WTC11 (cell line): ENCODE measurements at regions not wholly inside any gene's neighbourhood (a gene's known extent, or its start where the extent isn't known, plus 50 kb on each side); places are given as distances from the start of the nearest gene placed in this dataset.

Source experiments
- ATAC-seq: fragments of 200-7000 bp; cut with Tn5 transposase; 2 replicates; pipeline ENCODE4 v1.10.0; 2021; ENCODE audit warnings: mild to moderate bottlenecking, moderate library complexity
- CTCF ChIA-PET: fragments of 300-600 bp; sonication (Branson Sonifier 250); formaldehyde crosslinking; loops from one replicate; lab custom pipeline; 2021; ENCODE audit warnings: antibody characterized with exemption; lab: Charles Lee
- POLR2A ChIA-PET: fragments of 350-600 bp; sonication (Branson Sonifier 250); formaldehyde crosslinking; loops from one replicate; lab custom pipeline; 2021; ENCODE audit warnings: antibody characterized with exemption; lab: Charles Lee
- DNase-seq: peaks from one replicate; pipeline ENCODE4 v3.0.0; 2021; ENCODE audit warnings: low spot score
- H3K27ac Mint-ChIP-seq: 2 replicates; pipeline ENCODE4 v1.8.0; 2021; ENCODE audit warnings: mixed read lengths
- H3K27me3 Mint-ChIP-seq: 2 replicates; pipeline ENCODE4 v1.8.0; 2021; ENCODE audit warnings: low read depth, mild to moderate bottlenecking, moderate library complexity, mixed read lengths
- H3K36me3 Mint-ChIP-seq: 2 replicates; pipeline ENCODE4 v1.8.0; 2021; ENCODE audit warnings: mixed read lengths
- H3K4me1 Mint-ChIP-seq: 2 replicates; pipeline ENCODE4 v1.8.0; 2022; ENCODE audit warnings: mixed read lengths
- H3K4me3 Mint-ChIP-seq: 2 replicates; pipeline ENCODE4 v1.8.0; 2021; ENCODE audit warnings: mild to moderate bottlenecking, moderate library complexity, mixed read lengths
- H3K9me3 Mint-ChIP-seq: 2 replicates; pipeline ENCODE4 v1.8.0; 2021; ENCODE audit warnings: mixed read lengths
- ATF1 ChIP-seq: sonication (generic); formaldehyde crosslinking; IDR thresholded peaks from 2 replicates; pipeline ENCODE4 v1.8.1; 2023; ENCODE audit warnings: mild to moderate bottlenecking, moderate library complexity, missing genetic modification reagents
- CBFB ChIP-seq: sonication (generic); formaldehyde crosslinking; IDR thresholded peaks from 2 replicates; pipeline ENCODE4 v1.8.1; 2022; ENCODE audit warnings: mild to moderate bottlenecking, low read depth, missing genetic modification reagents
- CREB1 ChIP-seq: sonication (generic); formaldehyde crosslinking; IDR thresholded peaks from 2 replicates; pipeline ENCODE4 v1.8.0; 2023; ENCODE audit warnings: mild to moderate bottlenecking, missing genetic modification reagents
- CREM ChIP-seq: sonication (generic); formaldehyde crosslinking; IDR thresholded peaks from 2 replicates; pipeline ENCODE4 v1.8.1; 2022; ENCODE audit warnings: mild to moderate bottlenecking, missing genetic modification reagents, moderate library complexity
- ELF4 ChIP-seq: sonication (generic); formaldehyde crosslinking; IDR thresholded peaks from 2 replicates; pipeline ENCODE4 v1.8.1; 2022; ENCODE audit warnings: low read depth, mild to moderate bottlenecking, moderate library complexity, missing genetic modification reagents
- GRHL2 ChIP-seq: fragments of 250-450 bp; sonication (Bioruptor Pico); IDR thresholded peaks from 2 replicates; pipeline ENCODE4 v1.8.0; 2022; ENCODE audit warnings: mild to moderate bottlenecking, moderate library complexity; ENCODE audit not compliant: insufficient replicate concordance, severe bottlenecking
- KAT7 ChIP-seq: sonication (generic); formaldehyde crosslinking; IDR thresholded peaks from 2 replicates; pipeline ENCODE4 v1.8.1; 2023; ENCODE audit warnings: missing genetic modification reagents, mild to moderate bottlenecking, borderline replicate concordance
- MYBL2 ChIP-seq: sonication (generic); formaldehyde crosslinking; IDR thresholded peaks from 2 replicates; pipeline ENCODE4 v1.8.1; 2023; ENCODE audit warnings: mild to moderate bottlenecking, moderate library complexity, missing genetic modification reagents
- RORB ChIP-seq: fragments of 250-450 bp; sonication (Bioruptor Pico); IDR thresholded peaks from 2 replicates; pipeline ENCODE4 v1.9.0; 2021; ENCODE audit warnings: mild to moderate bottlenecking
- SMAD4 ChIP-seq: sonication (generic); formaldehyde crosslinking; IDR thresholded peaks from 2 replicates; pipeline ENCODE4 v1.8.0; 2022; ENCODE audit warnings: mild to moderate bottlenecking, missing genetic modification reagents
- SOX15 ChIP-seq: fragments of 250-450 bp; sonication (Bioruptor Pico); IDR thresholded peaks from 2 replicates; pipeline ENCODE4 v1.9.0; 2021; ENCODE audit warnings: mild to moderate bottlenecking
- ZNF263 ChIP-seq: sonication (generic); formaldehyde crosslinking; IDR thresholded peaks from 2 replicates; pipeline ENCODE4 v1.8.1; 2022; ENCODE audit warnings: low read depth, mild to moderate bottlenecking, moderate library complexity, missing genetic modification reagents
- TF ChIP-seq, protein P1 (sequence below): sonication (generic); formaldehyde crosslinking; IDR thresholded peaks from 2 replicates; pipeline ENCODE4 v1.8.1; 2022; ENCODE audit warnings: missing genetic modification reagents, borderline replicate concordance
- TF ChIP-seq, protein P2 (sequence below): sonication (generic); formaldehyde crosslinking; IDR thresholded peaks from 2 replicates; pipeline ENCODE4 v1.8.1; 2023; ENCODE audit warnings: mild to moderate bottlenecking, missing genetic modification reagents, moderate library complexity
- TF ChIP-seq, protein P3 (sequence below): fragments of 250-450 bp; sonication (Bioruptor Pico); IDR thresholded peaks from 2 replicates; pipeline ENCODE4 v1.9.0; 2021; ENCODE audit warnings: mild to moderate bottlenecking
- TF ChIP-seq, protein P4 (sequence below): sonication (generic); formaldehyde crosslinking; IDR thresholded peaks from 2 replicates; pipeline ENCODE4 v1.8.1; 2023; ENCODE audit warnings: mild to moderate bottlenecking, missing genetic modification reagents
- TF ChIP-seq, protein P5 (sequence below): fragments of 250-450 bp; sonication (Bioruptor Pico); IDR thresholded peaks from 2 replicates; pipeline ENCODE4 v1.9.0; 2021; ENCODE audit warnings: moderate library complexity, mild to moderate bottlenecking, inconsistent platforms, borderline replicate concordance
- TF ChIP-seq, protein P6 (sequence below): sonication (generic); formaldehyde crosslinking; IDR thresholded peaks from 2 replicates; pipeline ENCODE4 v1.8.0; 2023; ENCODE audit warnings: missing genetic modification reagents
- TF ChIP-seq, protein P7 (sequence below): sonication (generic); formaldehyde crosslinking; IDR thresholded peaks from 2 replicates; pipeline ENCODE4 v1.8.1; 2022; ENCODE audit warnings: low read depth, missing genetic modification reagents, borderline replicate concordance
- TF ChIP-seq, protein P8 (sequence below): sonication (generic); formaldehyde crosslinking; IDR thresholded peaks from 2 replicates; pipeline ENCODE4 v1.8.0; 2022; ENCODE audit warnings: mild to moderate bottlenecking, missing genetic modification reagents

DNA sequence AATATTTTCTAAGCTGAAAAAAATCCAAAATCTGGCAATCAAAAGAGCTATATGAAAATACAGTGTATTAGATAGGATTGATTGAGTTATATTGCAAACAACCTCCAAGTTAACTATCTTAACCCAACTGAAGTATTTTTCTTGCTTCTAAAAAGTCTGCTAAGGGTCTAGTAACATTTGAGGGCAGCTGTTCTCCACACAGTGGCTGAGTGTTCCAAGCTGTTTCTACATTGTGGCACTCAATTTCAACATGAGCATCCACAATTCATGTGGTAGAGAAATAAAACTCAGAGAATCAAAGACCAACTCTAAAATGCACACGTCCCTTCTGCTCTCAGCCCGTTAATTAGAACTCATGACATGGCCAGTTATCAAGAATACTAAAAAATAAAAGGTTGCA, 340.0 kb downstream of the C12orf50 start:
- no peaks in the 10 kb centered on the region for H3K36me3 Mint-ChIP-seq
- no peaks in the 10 kb centered on the region for H3K27me3 Mint-ChIP-seq
- ATAC-seq (no peak), DNase-seq (no peak)
- H3K27ac Mint-ChIP-seq = no peak overlapping the region
- TF ChIP-seq, protein P1, sequence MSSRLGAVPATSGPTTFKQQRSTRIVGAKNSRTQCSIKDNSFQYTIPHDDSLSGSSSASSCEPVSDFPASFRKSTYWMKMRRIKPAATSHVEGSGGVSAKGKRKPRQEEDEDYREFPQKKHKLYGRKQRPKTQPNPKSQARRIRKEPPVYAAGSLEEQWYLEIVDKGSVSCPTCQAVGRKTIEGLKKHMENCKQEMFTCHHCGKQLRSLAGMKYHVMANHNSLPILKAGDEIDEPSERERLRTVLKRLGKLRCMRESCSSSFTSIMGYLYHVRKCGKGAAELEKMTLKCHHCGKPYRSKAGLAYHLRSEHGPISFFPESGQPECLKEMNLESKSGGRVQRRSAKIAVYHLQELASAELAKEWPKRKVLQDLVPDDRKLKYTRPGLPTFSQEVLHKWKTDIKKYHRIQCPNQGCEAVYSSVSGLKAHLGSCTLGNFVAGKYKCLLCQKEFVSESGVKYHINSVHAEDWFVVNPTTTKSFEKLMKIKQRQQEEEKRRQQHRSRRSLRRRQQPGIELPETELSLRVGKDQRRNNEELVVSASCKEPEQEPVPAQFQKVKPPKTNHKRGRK = no peak
- TF ChIP-seq ATF1 (CRISPR knock-in tag) (no peak), CBFB (CRISPR knock-in tag) (no peak), MYBL2 (CRISPR knock-in tag) (no peak)
- TF ChIP-seq, protein P2, sequence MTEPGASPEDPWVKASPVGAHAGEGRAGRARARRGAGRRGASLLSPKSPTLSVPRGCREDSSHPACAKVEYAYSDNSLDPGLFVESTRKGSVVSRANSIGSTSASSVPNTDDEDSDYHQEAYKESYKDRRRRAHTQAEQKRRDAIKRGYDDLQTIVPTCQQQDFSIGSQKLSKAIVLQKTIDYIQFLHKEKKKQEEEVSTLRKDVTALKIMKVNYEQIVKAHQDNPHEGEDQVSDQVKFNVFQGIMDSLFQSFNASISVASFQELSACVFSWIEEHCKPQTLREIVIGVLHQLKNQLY (CRISPR knock-in tag) = no peak
- no peak overlapping the region for H3K4me3 Mint-ChIP-seq
- peaks cover 15% of the 10 kb centered on the region for H3K4me1 Mint-ChIP-seq
- ChIA-PET POLR2A (no interaction called here), CTCF (no interaction called here)
- H3K9me3 Mint-ChIP-seq = peaks cover 9% of the 10 kb centered on the region; the same call in 1 of the 2 replicates

DNA sequence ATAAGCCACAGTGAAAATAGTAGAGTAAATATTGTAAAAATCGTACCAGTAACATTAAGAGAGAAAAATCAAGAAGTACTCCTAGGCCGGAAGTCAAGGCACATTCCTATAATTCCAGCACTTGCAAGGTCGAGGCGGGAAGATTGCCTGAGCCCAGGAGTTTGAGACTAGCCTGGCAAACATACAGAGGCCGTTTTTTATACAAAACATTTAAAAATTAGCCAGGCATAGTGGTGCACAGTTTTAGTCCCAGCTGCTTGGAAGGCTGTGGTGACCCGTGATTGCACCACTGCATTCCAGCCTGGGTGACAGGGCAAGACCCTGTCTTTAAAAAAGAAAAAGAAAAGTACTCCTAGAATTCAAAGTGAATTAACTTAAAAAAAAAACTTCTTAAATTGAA, 341.8 kb downstream of the C12orf50 start:
- ChIA-PET CTCF (interaction anchor here (0.6 kb wide), 1 partner anchor 1442 kb away, joined by 3 read pairs; no protein-coding TSS in a partner anchor), POLR2A (no interaction called here)
- DNase-seq = peak; percentile 18
- Mint-ChIP-seq H3K9me3 (peaks cover 6% of the 10 kb centered on the region; the same call in 1 of the 2 replicates), H3K27me3 (no peaks in the 10 kb centered on the region), H3K27ac (no peak overlapping the region), H3K4me1 (peaks cover 15% of the 10 kb centered on the region), H3K36me3 (no peaks in the 10 kb centered on the region), H3K4me3 (no peak overlapping the region)
- peak; percentile 65 for ATAC-seq
- TF ChIP-seq KAT7 (CRISPR knock-in tag) (no peak), CREM (no peak), ZNF263 (CRISPR knock-in tag) (no peak), ELF4 (CRISPR knock-in tag) (no peak), GRHL2 (CRISPR knock-in tag) (no peak), SOX15 (CRISPR knock-in tag) (no peak), SMAD4 (no peak), CREB1 (no peak), RORB (CRISPR knock-in tag) (no peak)
- TF ChIP-seq, protein P3, sequence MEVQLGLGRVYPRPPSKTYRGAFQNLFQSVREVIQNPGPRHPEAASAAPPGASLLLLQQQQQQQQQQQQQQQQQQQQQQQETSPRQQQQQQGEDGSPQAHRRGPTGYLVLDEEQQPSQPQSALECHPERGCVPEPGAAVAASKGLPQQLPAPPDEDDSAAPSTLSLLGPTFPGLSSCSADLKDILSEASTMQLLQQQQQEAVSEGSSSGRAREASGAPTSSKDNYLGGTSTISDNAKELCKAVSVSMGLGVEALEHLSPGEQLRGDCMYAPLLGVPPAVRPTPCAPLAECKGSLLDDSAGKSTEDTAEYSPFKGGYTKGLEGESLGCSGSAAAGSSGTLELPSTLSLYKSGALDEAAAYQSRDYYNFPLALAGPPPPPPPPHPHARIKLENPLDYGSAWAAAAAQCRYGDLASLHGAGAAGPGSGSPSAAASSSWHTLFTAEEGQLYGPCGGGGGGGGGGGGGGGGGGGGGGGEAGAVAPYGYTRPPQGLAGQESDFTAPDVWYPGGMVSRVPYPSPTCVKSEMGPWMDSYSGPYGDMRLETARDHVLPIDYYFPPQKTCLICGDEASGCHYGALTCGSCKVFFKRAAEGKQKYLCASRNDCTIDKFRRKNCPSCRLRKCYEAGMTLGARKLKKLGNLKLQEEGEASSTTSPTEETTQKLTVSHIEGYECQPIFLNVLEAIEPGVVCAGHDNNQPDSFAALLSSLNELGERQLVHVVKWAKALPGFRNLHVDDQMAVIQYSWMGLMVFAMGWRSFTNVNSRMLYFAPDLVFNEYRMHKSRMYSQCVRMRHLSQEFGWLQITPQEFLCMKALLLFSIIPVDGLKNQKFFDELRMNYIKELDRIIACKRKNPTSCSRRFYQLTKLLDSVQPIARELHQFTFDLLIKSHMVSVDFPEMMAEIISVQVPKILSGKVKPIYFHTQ = no peak
- TF ChIP-seq, protein P4, sequence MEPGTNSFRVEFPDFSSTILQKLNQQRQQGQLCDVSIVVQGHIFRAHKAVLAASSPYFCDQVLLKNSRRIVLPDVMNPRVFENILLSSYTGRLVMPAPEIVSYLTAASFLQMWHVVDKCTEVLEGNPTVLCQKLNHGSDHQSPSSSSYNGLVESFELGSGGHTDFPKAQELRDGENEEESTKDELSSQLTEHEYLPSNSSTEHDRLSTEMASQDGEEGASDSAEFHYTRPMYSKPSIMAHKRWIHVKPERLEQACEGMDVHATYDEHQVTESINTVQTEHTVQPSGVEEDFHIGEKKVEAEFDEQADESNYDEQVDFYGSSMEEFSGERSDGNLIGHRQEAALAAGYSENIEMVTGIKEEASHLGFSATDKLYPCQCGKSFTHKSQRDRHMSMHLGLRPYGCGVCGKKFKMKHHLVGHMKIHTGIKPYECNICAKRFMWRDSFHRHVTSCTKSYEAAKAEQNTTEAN (CRISPR knock-in tag) = no peak
- TF ChIP-seq, protein P5, sequence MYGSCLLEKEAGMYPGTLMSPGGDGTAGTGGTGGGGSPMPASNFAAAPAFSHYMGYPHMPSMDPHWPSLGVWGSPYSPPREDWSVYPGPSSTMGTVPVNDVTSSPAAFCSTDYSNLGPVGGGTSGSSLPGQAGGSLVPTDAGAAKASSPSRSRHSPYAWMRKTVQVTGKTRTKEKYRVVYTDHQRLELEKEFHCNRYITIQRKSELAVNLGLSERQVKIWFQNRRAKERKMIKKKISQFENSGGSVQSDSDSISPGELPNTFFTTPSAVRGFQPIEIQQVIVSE = no peak
- TF ChIP-seq, protein P6, sequence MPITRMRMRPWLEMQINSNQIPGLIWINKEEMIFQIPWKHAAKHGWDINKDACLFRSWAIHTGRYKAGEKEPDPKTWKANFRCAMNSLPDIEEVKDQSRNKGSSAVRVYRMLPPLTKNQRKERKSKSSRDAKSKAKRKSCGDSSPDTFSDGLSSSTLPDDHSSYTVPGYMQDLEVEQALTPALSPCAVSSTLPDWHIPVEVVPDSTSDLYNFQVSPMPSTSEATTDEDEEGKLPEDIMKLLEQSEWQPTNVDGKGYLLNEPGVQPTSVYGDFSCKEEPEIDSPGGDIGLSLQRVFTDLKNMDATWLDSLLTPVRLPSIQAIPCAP = no peak
- TF ChIP-seq, protein P7, sequence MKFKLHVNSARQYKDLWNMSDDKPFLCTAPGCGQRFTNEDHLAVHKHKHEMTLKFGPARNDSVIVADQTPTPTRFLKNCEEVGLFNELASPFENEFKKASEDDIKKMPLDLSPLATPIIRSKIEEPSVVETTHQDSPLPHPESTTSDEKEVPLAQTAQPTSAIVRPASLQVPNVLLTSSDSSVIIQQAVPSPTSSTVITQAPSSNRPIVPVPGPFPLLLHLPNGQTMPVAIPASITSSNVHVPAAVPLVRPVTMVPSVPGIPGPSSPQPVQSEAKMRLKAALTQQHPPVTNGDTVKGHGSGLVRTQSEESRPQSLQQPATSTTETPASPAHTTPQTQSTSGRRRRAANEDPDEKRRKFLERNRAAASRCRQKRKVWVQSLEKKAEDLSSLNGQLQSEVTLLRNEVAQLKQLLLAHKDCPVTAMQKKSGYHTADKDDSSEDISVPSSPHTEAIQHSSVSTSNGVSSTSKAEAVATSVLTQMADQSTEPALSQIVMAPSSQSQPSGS = no peak
- TF ChIP-seq, protein P8, sequence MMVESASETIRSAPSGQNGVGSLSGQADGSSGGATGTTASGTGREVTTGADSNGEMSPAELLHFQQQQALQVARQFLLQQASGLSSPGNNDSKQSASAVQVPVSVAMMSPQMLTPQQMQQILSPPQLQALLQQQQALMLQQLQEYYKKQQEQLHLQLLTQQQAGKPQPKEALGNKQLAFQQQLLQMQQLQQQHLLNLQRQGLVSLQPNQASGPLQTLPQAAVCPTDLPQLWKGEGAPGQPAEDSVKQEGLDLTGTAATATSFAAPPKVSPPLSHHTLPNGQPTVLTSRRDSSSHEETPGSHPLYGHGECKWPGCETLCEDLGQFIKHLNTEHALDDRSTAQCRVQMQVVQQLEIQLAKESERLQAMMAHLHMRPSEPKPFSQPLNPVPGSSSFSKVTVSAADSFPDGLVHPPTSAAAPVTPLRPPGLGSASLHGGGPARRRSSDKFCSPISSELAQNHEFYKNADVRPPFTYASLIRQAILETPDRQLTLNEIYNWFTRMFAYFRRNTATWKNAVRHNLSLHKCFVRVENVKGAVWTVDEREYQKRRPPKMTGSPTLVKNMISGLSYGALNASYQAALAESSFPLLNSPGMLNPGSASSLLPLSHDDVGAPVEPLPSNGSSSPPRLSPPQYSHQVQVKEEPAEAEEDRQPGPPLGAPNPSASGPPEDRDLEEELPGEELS (CRISPR knock-in tag) = no peak
